Nephron progenitor cell (in vitro differentiated cells): ENCODE measurements at regions not wholly inside any gene's neighbourhood (a gene's known extent, or its start where the extent isn't known, plus 50 kb on each side); places are given as distances from the start of the nearest gene placed in this dataset.

Experiments
- DNase-seq: peaks from one replicate; pipeline ENCODE4 v3.0.0; 2021
- H3K27ac Mint-ChIP-seq: 2 replicates; pipeline ENCODE4 v1.8.0; 2021; ENCODE audit warnings: mild to moderate bottlenecking, moderate library complexity, mixed read lengths
- H3K27me3 Mint-ChIP-seq: 2 replicates; pipeline ENCODE4 v1.8.0; 2021; ENCODE audit warnings: mild to moderate bottlenecking, low read depth, mixed read lengths; ENCODE audit not compliant: poor library complexity
- H3K36me3 Mint-ChIP-seq: 2 replicates; pipeline ENCODE4 v1.8.0; 2021; ENCODE audit warnings: low read depth, mixed read lengths
- H3K4me1 Mint-ChIP-seq: 2 replicates; pipeline ENCODE4 v1.8.0; 2021; ENCODE audit warnings: mixed read lengths
- H3K4me3 Mint-ChIP-seq: 2 replicates; pipeline ENCODE4 v1.8.0; 2021; ENCODE audit warnings: mild to moderate bottlenecking, moderate library complexity, mixed read lengths
- H3K9me3 Mint-ChIP-seq: 2 replicates; pipeline ENCODE4 v1.8.0; 2021; ENCODE audit warnings: mild to moderate bottlenecking, moderate library complexity, mixed read lengths
- CTCF ChIP-seq: fragments of 200-600 bp; sonication (generic); IDR thresholded peaks from 2 replicates; pipeline ENCODE4 v1.5.0; 2021; ENCODE audit warnings: antibody characterized with exemption

- H3K36me3 Mint-ChIP-seq = no peaks in the 10 kb centered on the region
- H3K4me1 Mint-ChIP-seq = no peaks in the 10 kb centered on the region
- H3K27ac Mint-ChIP-seq = no peak overlapping the region
- no peaks in the 10 kb centered on the region for H3K27me3 Mint-ChIP-seq
- no peaks in the 10 kb centered on the region for H3K9me3 Mint-ChIP-seq
- no peak overlapping the region for H3K4me3 Mint-ChIP-seq
- no peak for DNase-seq
- TF ChIP-seq CTCF = no peak
Measured at GRCh38 chr3:18757476-18757875, 332.3 kb upstream of the SATB1 start.

GRCh38 chr3:18752273-18752934, 327.3 kb upstream of the SATB1 start:
- H3K4me1 Mint-ChIP-seq = peaks cover 10% of the 10 kb centered on the region
- no peak overlapping the region for H3K27ac Mint-ChIP-seq
- TF ChIP-seq CTCF = no peak
- no peak for DNase-seq
- no peaks in the 10 kb centered on the region for H3K27me3 Mint-ChIP-seq
- H3K9me3 Mint-ChIP-seq = no peaks in the 10 kb centered on the region
- no peak overlapping the region for H3K4me3 Mint-ChIP-seq
- no peaks in the 10 kb centered on the region for H3K36me3 Mint-ChIP-seq

DNA sequence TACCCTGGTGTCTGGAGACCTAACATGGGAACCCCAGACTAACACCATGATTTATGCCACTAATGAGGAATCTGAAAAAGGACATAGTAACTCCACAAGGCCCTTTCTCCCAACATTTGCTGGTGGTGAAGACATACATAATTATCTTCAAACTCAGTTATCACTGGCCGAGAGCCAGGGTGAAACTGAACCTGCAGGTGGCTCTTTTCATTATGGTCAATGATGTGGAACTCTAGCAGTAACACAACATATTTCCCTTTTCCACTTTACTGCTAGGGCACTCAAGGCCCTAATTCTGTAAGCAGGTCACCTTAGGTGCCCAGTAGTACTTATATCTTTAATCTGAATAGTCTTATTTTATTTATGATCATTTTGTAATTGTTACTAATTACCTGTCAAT, 326.4 kb upstream of the SATB1 start:
- no peak overlapping the region for H3K4me3 Mint-ChIP-seq
- no peaks in the 10 kb centered on the region for H3K9me3 Mint-ChIP-seq
- H3K36me3 Mint-ChIP-seq = no peaks in the 10 kb centered on the region
- no peak for TF ChIP-seq CTCF
- no peaks in the 10 kb centered on the region for H3K27me3 Mint-ChIP-seq
- no peak overlapping the region for H3K27ac Mint-ChIP-seq
- H3K4me1 Mint-ChIP-seq = peaks cover 10% of the 10 kb centered on the region
- no peak for DNase-seq

DNA sequence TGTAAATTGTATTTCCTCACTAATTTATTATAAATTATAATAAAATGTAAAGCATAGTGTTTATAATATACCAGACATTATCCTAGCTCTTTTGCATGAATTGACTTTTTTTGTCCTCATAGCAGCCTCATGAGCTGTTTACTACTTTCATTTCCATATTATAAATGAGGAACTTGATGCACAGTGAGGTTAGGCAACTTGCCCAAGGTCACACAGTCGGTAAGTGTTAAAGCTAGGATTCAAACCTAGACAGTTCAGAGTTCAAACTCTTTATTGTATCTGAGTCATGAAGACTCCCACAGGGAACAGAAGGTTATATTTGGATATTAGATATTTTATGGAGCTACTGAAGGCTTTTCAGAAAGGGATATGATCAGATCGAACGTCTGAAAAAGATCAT, 322.2 kb upstream of the SATB1 start:
- H3K27ac Mint-ChIP-seq = no peak overlapping the region
- H3K4me3 Mint-ChIP-seq = no peak overlapping the region
- peaks cover 10% of the 10 kb centered on the region for H3K4me1 Mint-ChIP-seq

GRCh38 chr3:18745472-18745871, 320.3 kb upstream of the SATB1 start:
- H3K36me3 Mint-ChIP-seq = no peaks in the 10 kb centered on the region
- H3K27me3 Mint-ChIP-seq = no peaks in the 10 kb centered on the region
- peaks cover under 1% of the 10 kb centered on the region for H3K4me1 Mint-ChIP-seq
- H3K27ac Mint-ChIP-seq = no peak overlapping the region
- no peak for DNase-seq
- no peak for TF ChIP-seq CTCF
- no peak overlapping the region for H3K4me3 Mint-ChIP-seq
- no peaks in the 10 kb centered on the region for H3K9me3 Mint-ChIP-seq

More for the DNA sequence above, 322.2 kb upstream of the SATB1 start:
- H3K27me3 Mint-ChIP-seq = no peaks in the 10 kb centered on the region
- H3K36me3 Mint-ChIP-seq = no peaks in the 10 kb centered on the region
- H3K9me3 Mint-ChIP-seq = no peaks in the 10 kb centered on the region
- DNase-seq = no peak
- TF ChIP-seq CTCF = no peak

DNA sequence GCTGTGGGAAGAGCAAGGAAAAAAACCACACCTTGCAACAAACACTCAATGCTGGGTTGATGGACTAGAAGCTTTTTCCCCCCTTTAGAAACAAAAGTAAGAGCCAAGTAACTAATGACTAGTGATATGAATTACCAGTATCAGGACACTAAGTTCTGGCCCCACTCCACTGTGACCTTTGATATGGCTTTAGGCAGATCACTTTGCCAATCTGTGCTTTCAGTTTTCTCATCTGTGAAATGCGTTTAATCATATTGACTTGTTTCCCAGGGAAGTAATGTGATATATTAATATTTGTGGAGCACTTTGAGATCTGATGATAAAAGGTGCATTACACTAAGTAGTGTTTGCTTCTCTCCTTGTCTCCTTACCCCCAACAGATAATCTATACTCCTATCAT, 319.3 kb upstream of the SATB1 start:
- no peak for TF ChIP-seq CTCF
- DNase-seq = no peak
- Mint-ChIP-seq H3K4me1 (no peaks in the 10 kb centered on the region), H3K4me3 (no peak overlapping the region), H3K27ac (no peak overlapping the region), H3K9me3 (no peaks in the 10 kb centered on the region), H3K36me3 (no peaks in the 10 kb centered on the region), H3K27me3 (no peaks in the 10 kb centered on the region)
